ENCODE measurements at regions not wholly inside any gene's neighbourhood (a gene's known extent, or its start where the extent isn't known, plus 50 kb on each side); places are given as distances from the start of the nearest gene placed in this dataset.
"Not testable (repeated sequence)": the region's sequence is repeated elsewhere in the genome, so short reads cannot be mapped to it uniquely, and the experiment has no call there.

GRCh38 chr2:111309231-111310075 is 188.7 kb downstream of the BCL2L11 start:
- TF ChIP-seq CTCF (conservative IDR thresholded peaks at IDR 0.05); ZFX (IDR thresholded peaks at IDR 0.05): not testable (repeated sequence)
